ACC112 (cell line): ENCODE measurements at regions not wholly inside any gene's neighbourhood (a gene's known extent, or its start where the extent isn't known, plus 50 kb on each side); places are given as distances from the start of the nearest gene placed in this dataset.

Source experiments
- H2AFZ ChIP-seq: fragments of 200-600 bp; sonication (generic); one replicate; pipeline ENCODE4 v1.6.0; 2017; ENCODE audit warnings: antibody characterized with exemption, low read length; ENCODE audit not compliant: unreplicated experiment
- H3K27ac ChIP-seq: fragments of 200-600 bp; sonication (generic); 2 replicates; pipeline ENCODE4 v1.5.1; 2014; ENCODE audit warnings: low read depth, mild to moderate bottlenecking, antibody characterized with exemption, low read length, moderate library complexity
- H3K27me3 ChIP-seq: fragments of 200-600 bp; sonication (generic); 2 replicates; pipeline ENCODE4 v1.6.1; 2014; ENCODE audit warnings: mild to moderate bottlenecking, antibody characterized with exemption, low read length, moderate library complexity, mixed read lengths; ENCODE audit not compliant: insufficient read depth
- H3K36me3 ChIP-seq: fragments of 200-600 bp; sonication (generic); 2 replicates; pipeline ENCODE4 v1.6.1; 2016; ENCODE audit warnings: mild to moderate bottlenecking, antibody characterized with exemption, low read length, moderate library complexity, mixed read lengths; ENCODE audit not compliant: insufficient read depth
- H3K4me1 ChIP-seq: fragments of 200-600 bp; sonication (generic); one replicate; pipeline ENCODE4 v1.6.1; 2016; ENCODE audit warnings: low read length, mixed read lengths; ENCODE audit not compliant: insufficient read depth, unreplicated experiment, control insufficient read depth
- H3K4me3 ChIP-seq: fragments of 200-600 bp; sonication (generic); 2 replicates; pipeline ENCODE4 v1.5.1; 2014; ENCODE audit warnings: mild to moderate bottlenecking, low read depth, low read length
- H3K79me2 ChIP-seq: fragments of 200-600 bp; sonication (generic); one replicate; pipeline ENCODE4 v1.6.0; 2016; ENCODE audit warnings: low read length; ENCODE audit not compliant: control insufficient read depth, unreplicated experiment, insufficient read depth

DNA sequence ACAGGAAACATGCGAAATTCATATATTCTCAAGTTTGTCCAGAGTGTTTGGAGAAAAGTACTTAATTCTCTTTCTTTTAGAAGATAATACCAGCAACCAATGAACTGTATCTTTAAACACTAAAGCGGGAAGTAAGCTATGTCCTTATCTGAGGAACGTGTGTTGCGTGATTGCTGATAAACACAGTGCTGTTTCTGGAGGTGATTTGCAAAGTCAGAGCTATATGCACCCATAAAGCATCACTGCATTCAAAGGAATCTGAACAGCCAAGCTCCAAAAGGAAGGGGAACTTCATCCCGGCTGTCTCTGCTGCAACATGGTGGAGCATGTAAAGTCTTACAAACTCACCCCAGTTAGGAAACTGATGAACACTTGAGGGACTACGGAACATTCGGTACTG is 271.7 kb upstream of the FN1 start:
- Histone ChIP-seq H3K79me2 (no peaks in the 10 kb centered on the region), H2AFZ (no peak overlapping the region), H3K36me3 (no peaks in the 10 kb centered on the region), H3K4me3 (no peak overlapping the region), H3K4me1 (peaks cover 23% of the 10 kb centered on the region), H3K27ac (no peak overlapping the region), H3K27me3 (no peaks in the 10 kb centered on the region)

DNA sequence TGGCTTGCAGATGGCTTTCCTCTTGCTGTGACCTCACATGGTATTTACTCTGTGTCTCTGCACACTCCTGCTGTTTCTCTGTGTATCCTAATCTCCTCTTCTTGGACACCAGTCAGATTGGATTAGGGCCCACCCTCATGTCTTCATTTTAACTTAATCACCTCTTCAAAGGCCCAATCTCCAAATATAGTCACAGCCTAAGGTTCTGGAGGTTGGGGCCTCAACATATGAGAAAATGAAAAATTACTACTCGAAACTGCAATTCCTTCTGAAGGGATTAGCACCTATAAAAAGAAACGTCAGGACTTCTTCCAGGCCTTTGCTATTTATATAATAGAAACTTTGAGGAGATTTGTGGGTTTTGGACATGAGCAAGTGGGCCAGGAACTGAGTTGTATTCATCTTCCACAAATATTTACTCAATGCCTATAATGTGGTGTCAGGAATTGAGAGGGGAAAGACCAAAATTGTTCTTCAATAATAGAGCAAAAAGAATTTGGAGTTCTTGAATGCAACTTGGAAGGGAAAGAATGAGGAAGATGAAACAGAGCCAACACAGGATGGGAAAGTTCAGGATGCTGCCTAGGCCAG is 270.0 kb upstream of the FN1 start:
- H3K4me1 ChIP-seq = peaks cover 13% of the 10 kb centered on the region
- no peaks in the 10 kb centered on the region for H3K36me3 ChIP-seq
- H3K27me3 ChIP-seq = no peaks in the 10 kb centered on the region
- H3K4me3 ChIP-seq = no peak overlapping the region
- H2AFZ ChIP-seq = no peak overlapping the region
- H3K27ac ChIP-seq = no peak overlapping the region
- H3K79me2 ChIP-seq = no peaks in the 10 kb centered on the region

DNA sequence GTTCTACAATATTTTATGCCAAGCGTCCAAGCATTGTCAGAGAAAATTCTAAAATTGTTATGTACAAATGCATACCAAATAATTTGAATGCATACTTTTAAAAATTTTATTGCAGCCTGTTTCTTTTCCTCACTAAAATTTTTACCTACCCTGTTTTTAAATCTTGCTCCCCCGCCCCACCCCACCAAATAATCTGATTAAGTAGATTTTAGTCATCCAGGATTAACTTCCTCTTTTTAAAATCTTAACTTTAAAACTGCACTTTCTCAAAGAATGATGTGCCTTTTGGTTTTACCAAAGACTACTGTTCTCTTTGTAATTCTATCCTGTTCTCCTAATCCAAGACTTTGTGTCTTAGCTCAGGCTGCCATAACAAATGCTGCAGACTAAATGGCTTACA is 269.4 kb upstream of the FN1 start:
- no peak overlapping the region for H2AFZ ChIP-seq

DNA sequence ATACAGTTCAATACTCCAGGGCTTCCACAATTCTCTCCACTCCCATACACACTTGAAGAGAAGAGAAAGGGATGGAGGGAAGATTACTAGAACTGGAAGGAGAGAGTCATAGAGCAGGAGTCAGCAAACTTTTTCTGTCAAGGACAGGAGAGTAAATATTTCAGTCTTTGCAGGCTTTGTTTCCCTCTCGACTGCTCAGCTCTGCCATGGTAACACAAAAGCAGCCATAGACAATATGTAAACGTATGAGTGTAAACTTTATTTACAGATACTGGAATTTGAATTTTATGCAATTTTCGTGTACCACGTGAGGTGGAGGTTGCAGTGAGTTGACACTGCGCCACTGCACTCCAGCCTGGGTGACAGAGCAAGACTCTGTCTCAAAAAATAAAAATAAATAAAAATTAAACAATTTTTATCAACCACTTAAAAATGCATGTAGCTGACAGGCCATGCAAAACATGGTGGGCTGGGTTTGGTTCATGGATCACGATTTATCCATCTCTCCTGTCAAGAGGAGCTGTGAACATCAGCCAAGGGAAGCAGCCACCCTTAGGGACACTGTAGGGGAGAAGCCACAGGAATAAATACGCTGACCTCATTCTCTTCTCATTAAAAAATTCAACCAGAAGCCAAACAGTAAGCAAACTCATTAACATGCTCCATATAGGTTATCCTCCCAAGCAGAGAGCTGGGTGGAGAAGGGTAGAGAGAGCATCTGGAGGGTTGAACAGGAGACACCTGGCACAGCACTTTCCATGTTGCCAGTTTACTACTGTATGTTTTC is 266.4 kb upstream of the FN1 start:
- Histone ChIP-seq H3K4me1 (peaks cover 32% of the 10 kb centered on the region), H3K4me3 (no peak overlapping the region), H3K79me2 (no peaks in the 10 kb centered on the region), H3K27me3 (no peaks in the 10 kb centered on the region), H2AFZ (no peak overlapping the region), H3K27ac (no peak overlapping the region), H3K36me3 (peaks cover 6% of the 10 kb centered on the region)

More for the DNA sequence above, 269.4 kb upstream of the FN1 start:
- H3K79me2 ChIP-seq = no peaks in the 10 kb centered on the region
- H3K27ac ChIP-seq = no peak overlapping the region
- H3K4me3 ChIP-seq = no peak overlapping the region
- no peaks in the 10 kb centered on the region for H3K36me3 ChIP-seq
- no peaks in the 10 kb centered on the region for H3K27me3 ChIP-seq
- peaks cover 19% of the 10 kb centered on the region for H3K4me1 ChIP-seq

DNA sequence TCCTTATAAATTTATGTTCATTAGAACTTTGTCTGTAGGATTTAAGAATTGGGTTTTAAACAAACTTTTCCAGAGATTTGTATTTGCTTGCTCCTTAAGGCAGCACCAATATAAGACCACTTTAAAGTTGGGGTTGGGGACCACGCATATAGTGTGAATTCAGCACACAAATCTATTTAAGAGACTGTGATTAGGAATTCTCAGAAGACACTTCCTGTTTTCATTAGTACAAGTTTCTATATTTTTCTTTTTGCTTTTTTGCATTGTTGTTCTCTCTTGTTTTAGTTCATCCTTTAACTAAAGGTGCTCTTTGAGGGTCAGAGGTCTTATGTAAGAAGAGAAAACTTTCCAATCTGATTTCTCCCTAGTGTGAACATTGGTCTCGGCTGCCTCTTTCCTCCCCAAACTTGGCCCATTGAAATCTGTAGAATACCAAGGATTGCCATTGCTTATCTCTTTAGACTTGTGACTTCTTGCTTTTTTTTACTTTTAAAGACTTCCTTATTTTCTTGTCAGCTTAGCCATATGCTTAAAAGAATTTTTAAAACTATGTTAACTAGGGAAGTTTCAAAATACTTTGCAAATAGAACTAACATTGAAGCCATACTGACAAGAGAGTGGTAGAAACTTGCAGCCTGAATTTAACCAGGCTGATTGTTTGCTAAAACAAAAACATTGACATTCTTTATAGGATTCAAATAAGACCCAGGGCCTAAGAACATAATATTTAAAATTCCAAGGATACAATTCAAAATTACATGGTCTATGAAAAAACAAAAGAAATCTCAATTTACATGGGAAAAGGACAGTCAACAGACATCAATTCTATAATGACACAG is 264.1 kb upstream of the FN1 start:
- Histone ChIP-seq H3K27me3 (no peaks in the 10 kb centered on the region), H2AFZ (no peak overlapping the region), H3K4me3 (peak overlapping the region; percentile 61; the same call in 1 of the 2 replicates), H3K4me1 (peaks cover 26% of the 10 kb centered on the region), H3K36me3 (peaks cover 6% of the 10 kb centered on the region), H3K27ac (peak overlapping the region; percentile 99), H3K79me2 (no peaks in the 10 kb centered on the region)

DNA sequence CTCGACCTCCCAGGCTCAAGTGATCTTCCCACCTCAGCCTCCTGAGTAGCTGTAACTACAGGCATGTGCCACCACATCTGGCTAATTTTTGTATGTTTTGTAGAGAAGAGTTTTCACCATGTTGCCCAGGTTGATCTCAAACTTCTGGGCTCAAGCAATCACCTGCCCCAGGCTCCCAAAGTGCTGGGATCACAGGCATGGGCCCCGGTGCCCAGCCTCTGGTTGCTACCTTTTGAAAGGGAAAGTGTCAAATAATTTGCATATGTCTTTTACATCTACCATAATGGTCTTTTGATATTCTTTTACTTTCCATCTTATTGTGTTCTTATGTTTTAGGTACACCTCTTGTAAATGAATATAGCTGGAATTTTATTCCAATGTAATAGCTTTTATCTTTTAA is 263.1 kb upstream of the FN1 start:
- peak overlapping the region; percentile 99 for H3K27ac ChIP-seq
- H3K4me3 ChIP-seq = no peak overlapping the region
- H3K27me3 ChIP-seq = no peaks in the 10 kb centered on the region
- no peaks in the 10 kb centered on the region for H3K79me2 ChIP-seq
- H3K4me1 ChIP-seq = peaks cover 32% of the 10 kb centered on the region
- H3K36me3 ChIP-seq = peaks cover 6% of the 10 kb centered on the region
- no peak overlapping the region for H2AFZ ChIP-seq

DNA sequence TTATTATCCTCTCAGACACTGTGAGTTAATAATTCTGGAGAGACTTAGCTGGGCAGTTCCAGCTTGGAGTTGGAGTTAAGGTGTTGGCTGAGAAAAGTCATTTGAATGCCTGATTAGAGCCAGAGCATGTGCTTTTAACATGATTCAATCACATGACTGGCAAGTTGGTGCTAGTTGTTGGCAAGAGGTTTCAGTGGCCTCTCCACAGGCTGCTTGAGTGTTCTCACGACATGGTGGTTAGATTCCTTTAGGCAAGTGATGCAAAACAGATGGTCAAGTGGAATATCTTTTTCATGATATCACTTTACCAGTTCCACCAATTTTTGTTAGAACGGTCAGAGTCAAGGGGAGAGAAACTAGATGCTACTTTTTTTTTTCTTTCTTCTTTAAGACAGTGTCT is 262.7 kb upstream of the FN1 start:
- peaks cover 6% of the 10 kb centered on the region for H3K36me3 ChIP-seq
- H3K79me2 ChIP-seq = no peaks in the 10 kb centered on the region
- H3K4me1 ChIP-seq = peaks cover 36% of the 10 kb centered on the region
- H2AFZ ChIP-seq = no peak overlapping the region
- peak overlapping the region; percentile 99 for H3K27ac ChIP-seq
- no peak overlapping the region for H3K4me3 ChIP-seq
- no peaks in the 10 kb centered on the region for H3K27me3 ChIP-seq

DNA sequence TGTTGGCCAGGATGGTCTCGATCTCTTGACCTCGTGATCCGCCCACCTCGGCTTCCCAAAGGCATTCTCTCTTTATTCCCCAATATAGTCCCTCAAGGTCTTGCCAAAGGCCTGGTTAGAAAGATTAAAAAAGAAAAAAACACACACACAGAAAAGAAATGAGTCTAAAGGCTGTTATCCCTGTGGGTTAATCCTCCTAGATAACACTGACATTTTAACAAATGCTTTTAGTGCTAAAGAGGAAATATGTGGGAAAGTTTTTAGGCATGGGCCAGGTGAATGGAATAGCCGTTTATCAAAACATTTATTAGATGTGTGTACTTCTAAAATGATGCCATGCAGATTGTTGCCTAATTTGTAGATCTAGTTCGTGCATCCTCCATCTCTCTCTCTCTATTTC is 261.6 kb upstream of the FN1 start:
- H2AFZ ChIP-seq = no peak overlapping the region
- no peaks in the 10 kb centered on the region for H3K79me2 ChIP-seq
- no peaks in the 10 kb centered on the region for H3K27me3 ChIP-seq
- peak overlapping the region; percentile 99 for H3K27ac ChIP-seq
- H3K4me1 ChIP-seq = peaks cover 46% of the 10 kb centered on the region
- peaks cover 6% of the 10 kb centered on the region for H3K36me3 ChIP-seq
- no peak overlapping the region for H3K4me3 ChIP-seq

DNA sequence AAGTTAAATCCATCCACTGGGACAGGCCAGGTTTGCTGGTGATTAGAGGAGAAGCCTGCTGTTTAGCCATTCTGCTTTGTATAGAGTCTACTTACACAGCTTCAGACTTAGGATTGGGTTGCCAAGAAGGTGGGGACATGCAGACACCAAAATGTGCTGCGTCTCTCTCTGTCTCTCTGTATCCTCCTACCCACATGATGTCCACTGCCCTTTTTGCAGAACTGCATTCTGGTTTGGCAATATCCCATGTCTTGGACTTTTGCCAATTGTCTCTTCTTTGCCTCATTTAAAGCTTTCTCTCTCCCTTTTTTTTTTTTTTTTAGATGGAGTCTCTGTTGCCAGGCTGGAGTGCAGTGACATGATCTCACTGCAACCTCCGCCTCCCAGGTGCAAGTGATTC is 261.1 kb upstream of the FN1 start:
- H3K4me3 ChIP-seq = no peak overlapping the region
- H3K79me2 ChIP-seq = no peaks in the 10 kb centered on the region
- H3K27me3 ChIP-seq = no peaks in the 10 kb centered on the region
- H3K4me1 ChIP-seq = peaks cover 51% of the 10 kb centered on the region
- H3K27ac ChIP-seq = no peak overlapping the region
- H3K36me3 ChIP-seq = peaks cover 6% of the 10 kb centered on the region
- no peak overlapping the region for H2AFZ ChIP-seq

DNA sequence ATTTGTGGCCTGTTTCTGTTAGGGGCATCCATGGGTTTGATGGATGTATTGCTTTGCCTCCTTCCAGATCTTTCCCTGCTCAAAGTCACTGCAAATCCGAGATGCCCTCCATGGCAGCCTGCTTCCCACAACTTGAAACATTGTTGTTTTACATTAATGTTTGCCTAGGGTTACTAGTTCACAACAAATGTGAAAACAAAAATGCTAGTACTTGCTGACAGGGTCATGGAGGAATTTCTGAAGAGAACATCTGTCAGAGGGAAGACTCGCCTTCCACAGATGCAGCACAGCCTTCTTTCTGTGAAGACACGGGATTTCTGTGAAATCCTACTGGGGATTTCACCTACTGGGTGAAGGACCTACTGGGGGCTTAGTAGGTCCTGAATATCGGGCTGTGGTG is 260.0 kb upstream of the FN1 start:
- Histone ChIP-seq H3K27me3 (no peaks in the 10 kb centered on the region), H3K79me2 (no peaks in the 10 kb centered on the region), H3K4me1 (peaks cover 53% of the 10 kb centered on the region), H3K36me3 (peaks cover 6% of the 10 kb centered on the region), H3K4me3 (no peak overlapping the region), H3K27ac (no peak overlapping the region), H2AFZ (no peak overlapping the region)
